ENCODE measurements at regions not wholly inside any gene's neighbourhood (a gene's known extent, or its start where the extent isn't known, plus 50 kb on each side); places are given as distances from the start of the nearest gene placed in this dataset.
A peak's percentile ranks its signal among the peaks of the same experiment; 100 is the strongest.

GRCh38 chr10:58451193-58451889 lies 61.3 kb upstream of the BICC1 start:
- no peak for TF ChIP-seq CTCF (IDR thresholded peaks at IDR 0.05; ENCODE audit: low read depth, low read length)
- no peak overlapping the region for H3K4me3 ChIP-seq (replicated peaks in 1 of 2; ENCODE audit: low read depth in 2 of 2, low read length in 2 of 2)
- no peak for DNase-seq (ENCODE audit: low read depth in 2 of 2)

GRCh38 chr10:58453105-58453504 lies 59.6 kb upstream of the BICC1 start:
- TF ChIP-seq CTCF (IDR thresholded peaks at IDR 0.05; ENCODE audit: low read depth, low read length) = no peak
- no peak for DNase-seq (ENCODE audit: low read depth in 2 of 2)
- no peak overlapping the region for H3K4me3 ChIP-seq (replicated peaks in 1 of 2; ENCODE audit: low read depth in 2 of 2, low read length in 2 of 2)

GRCh38 chr10:58456179-58456578 lies 56.5 kb upstream of the BICC1 start:
- no peak for DNase-seq (ENCODE audit: low read depth in 2 of 2)
- H3K4me3 ChIP-seq (replicated peaks in 1 of 2; ENCODE audit: low read depth in 2 of 2, low read length in 2 of 2) = no peak overlapping the region
- no peak for TF ChIP-seq CTCF (IDR thresholded peaks at IDR 0.05; ENCODE audit: low read depth, low read length)

- H3K4me3 ChIP-seq (replicated peaks in 1 of 2; ENCODE audit: low read depth in 2 of 2, low read length in 2 of 2) = no peak overlapping the region
- peak; percentile 82 to 98 for DNase-seq (ENCODE audit: low read depth in 2 of 2)
- TF ChIP-seq CTCF (IDR thresholded peaks at IDR 0.05; ENCODE audit: low read depth, low read length) = no peak
Measured at GRCh38 chr10:58457761-58458616, 54.7 kb upstream of the BICC1 start.

- no peak for TF ChIP-seq CTCF (IDR thresholded peaks at IDR 0.05; ENCODE audit: low read depth, low read length)
- H3K4me3 ChIP-seq (replicated peaks in 1 of 2; ENCODE audit: low read depth in 2 of 2, low read length in 2 of 2) = no peak overlapping the region
- no peak for DNase-seq (ENCODE audit: low read depth in 2 of 2)
Measured at GRCh38 chr10:58459069-58459468, 53.6 kb upstream of the BICC1 start.

GRCh38 chr10:58460157-58460556 lies 52.5 kb upstream of the BICC1 start:
- H3K4me3 ChIP-seq (replicated peaks in 1 of 2; ENCODE audit: low read depth in 2 of 2, low read length in 2 of 2) = no peak overlapping the region
- TF ChIP-seq CTCF (IDR thresholded peaks at IDR 0.05; ENCODE audit: low read depth, low read length) = no peak

More at GRCh38 chr10:58460157-58460556, 52.5 kb upstream of the BICC1 start:
- DNase-seq (ENCODE audit: low read depth in 2 of 2) = no peak

All from cardiac fibroblast (primary cell).